ENCODE measurements at regions not wholly inside any gene's neighbourhood (a gene's known extent, or its start where the extent isn't known, plus 50 kb on each side); places are given as distances from the start of the nearest gene placed in this dataset.

GRCh38 chr11:15772547-15772946, 583.8 kb downstream of the SOX6 start:
- Histone ChIP-seq H3K27ac (ENCODE audit: low read depth, low read length) (no peak overlapping the region), H3K4me1 (ENCODE audit: control insufficient read depth in 1 of 2, insufficient read depth in 2 of 2, low read length in 2 of 2) (peaks cover 9 to 10% of the 10 kb centered on the region in 2 experiments), H3K4me3 (replicated peaks in 1 of 2; ENCODE audit: low read depth in 1 of 2, low read length in 2 of 2) (no peak overlapping the region), H3K9me2 (ENCODE audit: insufficient read depth) (no peaks in the 10 kb centered on the region), H3K4me2 (ENCODE audit: low read length) (no peak overlapping the region), H2AFZ (ENCODE audit: low read depth, low read length, poor library complexity, severe bottlenecking) (no peak overlapping the region), H3K9ac (ENCODE audit: low read length) (no peak overlapping the region), H3K9me3 (ENCODE audit: control insufficient read depth in 1 of 2, insufficient read depth in 1 of 2, low read depth in 1 of 2, low read length in 2 of 2) (no peaks in the 10 kb centered on the region), H3K36me3 (ENCODE audit: control insufficient read depth in 1 of 2, insufficient read depth in 2 of 2, low read length in 2 of 2) (no peaks in the 10 kb centered on the region), H3K27me3 (ENCODE audit: insufficient read depth, low read length) (peaks cover 39% of the 10 kb centered on the region), H3K79me2 (ENCODE audit: insufficient read depth, low read length) (no peaks in the 10 kb centered on the region), H4K20me1 (ENCODE audit: insufficient read depth) (no peaks in the 10 kb centered on the region)
- DNase-seq (ENCODE audit: low read depth, low spot score) (no peak), ATAC-seq (no peak)
- ChIA-PET POLR2A (no interaction called here), CTCF (no interaction called here), RAD21 (ENCODE audit: low non-redundant PET in 1 of 2, low total read pairs in 2 of 2, uncharacterized antibody in 2 of 2, unreplicated experiment in 2 of 2) (no interaction called here)
- TF ChIP-seq POLR2AphosphoS5 (IDR thresholded peaks at IDR 0.05; ENCODE audit: low read depth, low read length) (no peak), SP1 (IDR thresholded peaks at IDR 0.05; ENCODE audit: low read depth) (no peak), SRF (IDR thresholded peaks at IDR 0.05; ENCODE audit: low read depth) (no peak), ELF1 (IDR thresholded peaks at IDR 0.05; ENCODE audit: borderline replicate concordance, low read depth) (no peak), EGR1 (IDR thresholded peaks at IDR 0.05; ENCODE audit: low read depth) (no peak), ZFX (IDR thresholded peaks at IDR 0.05) (no peak), RAD21 (IDR thresholded peaks at IDR 0.05; ENCODE audit: low read depth) (no peak)
- BruUV-seq (replicated peaks) = no TSS peak
- intact Hi-C loops (cut with micrococcal nuclease) = no loop called here

GRCh38 chr11:15772981-15773380, 583.4 kb downstream of the SOX6 start:
- ATAC-seq = no peak
- TF ChIP-seq CBX3 (IDR thresholded peaks at IDR 0.05; ENCODE audit: low read depth) (no peak), EGR1 (IDR thresholded peaks at IDR 0.05; ENCODE audit: low read depth) (no peak), EZH2 (IDR thresholded peaks at IDR 0.05) (no peak), POLR2A (IDR thresholded peaks at IDR 0.05; ENCODE audit: borderline replicate concordance, extremely low read depth, insufficient read depth, insufficient read length) (no peak), POLR2AphosphoS5 (IDR thresholded peaks at IDR 0.05; ENCODE audit: low read depth, low read length) (no peak), CEBPB (IDR thresholded peaks at IDR 0.05; ENCODE audit: low read depth) (no peak), ZNF274 (IDR thresholded peaks at IDR 0.05; ENCODE audit: low read depth, low read length) (no peak), EZH2phosphoT487 (IDR thresholded peaks at IDR 0.05; ENCODE audit: borderline replicate concordance) (no peak), SP1 (IDR thresholded peaks at IDR 0.05; ENCODE audit: low read depth) (no peak), ELF1 (IDR thresholded peaks at IDR 0.05; ENCODE audit: borderline replicate concordance, low read depth) (no peak), ZFX (IDR thresholded peaks at IDR 0.05) (no peak), ZBTB33 (IDR thresholded peaks at IDR 0.05; ENCODE audit: extremely low read depth, insufficient replicate concordance, low read length) (no peak), SRF (IDR thresholded peaks at IDR 0.05; ENCODE audit: low read depth) (no peak), YY1 (IDR thresholded peaks at IDR 0.05; ENCODE audit: extremely low read depth, insufficient replicate concordance, low read depth, low read length) (no peak), ATF3 (IDR thresholded peaks at IDR 0.05) (no peak), TCF7L2 (IDR thresholded peaks at IDR 0.05; ENCODE audit: borderline replicate concordance, extremely low read depth, insufficient read depth, insufficient read length) (no peak), CTCF (IDR thresholded peaks at IDR 0.05 in 2 of 3, conservative IDR thresholded peaks at IDR 0.05 in 1 of 3; ENCODE audit: borderline replicate concordance in 1 of 3, insufficient read depth in 1 of 3, low read depth in 2 of 3, low read length in 2 of 3) (no peak)

More at GRCh38 chr11:15772981-15773380, 583.4 kb downstream of the SOX6 start:
- CTCF ChIA-PET = no interaction called here
- POLR2A ChIA-PET = no interaction called here
- DNase-seq (ENCODE audit: low read depth, low spot score) = no peak
- Histone ChIP-seq H3K4me1 (ENCODE audit: control insufficient read depth in 1 of 2, insufficient read depth in 2 of 2, low read length in 2 of 2) (peaks cover 9 to 10% of the 10 kb centered on the region in 2 experiments), H3K9me3 (ENCODE audit: control insufficient read depth in 1 of 2, insufficient read depth in 1 of 2, low read depth in 1 of 2, low read length in 2 of 2) (no peaks in the 10 kb centered on the region), H3K4me2 (ENCODE audit: low read length) (no peak overlapping the region), H3K27me3 (ENCODE audit: insufficient read depth, low read length) (peaks cover 42% of the 10 kb centered on the region), H3K79me2 (ENCODE audit: insufficient read depth, low read length) (no peaks in the 10 kb centered on the region), H3K27ac (ENCODE audit: low read depth, low read length) (no peak overlapping the region), H4K20me1 (ENCODE audit: insufficient read depth) (no peaks in the 10 kb centered on the region), H3K4me3 (replicated peaks in 1 of 2; ENCODE audit: low read depth in 1 of 2, low read length in 2 of 2) (no peak overlapping the region), H3K36me3 (ENCODE audit: control insufficient read depth in 1 of 2, insufficient read depth in 2 of 2, low read length in 2 of 2) (no peaks in the 10 kb centered on the region), H3K9me2 (ENCODE audit: insufficient read depth) (no peaks in the 10 kb centered on the region), H3K9ac (ENCODE audit: low read length) (no peak overlapping the region), H2AFZ (ENCODE audit: low read depth, low read length, poor library complexity, severe bottlenecking) (no peak overlapping the region)
- RAD21 ChIA-PET (ENCODE audit: low non-redundant PET in 1 of 2, low total read pairs in 2 of 2, uncharacterized antibody in 2 of 2, unreplicated experiment in 2 of 2) = no interaction called here
- BruUV-seq (replicated peaks) = no TSS peak
- intact Hi-C loops (cut with micrococcal nuclease) = no loop called here

All from HCT116 (cell line).